Urinary bladder (tissue), 3 donors: ENCODE measurements at regions not wholly inside any gene's neighbourhood (a gene's known extent, or its start where the extent isn't known, plus 50 kb on each side); places are given as distances from the start of the nearest gene placed in this dataset.

Source experiments
- DNase-seq: peaks from one replicate; pipeline ENCODE4 v3.0.0-alpha.2; 2015; ENCODE audit errors: extremely low spot score
- H3K27ac ChIP-seq: one replicate; pipeline ENCODE4 v1.5.1; 2013; ENCODE audit warnings: low read depth, mild to moderate bottlenecking, moderate library complexity
- H3K36me3 ChIP-seq: one replicate; pipeline ENCODE4 v1.6.1; 2013; ENCODE audit warnings: mild to moderate bottlenecking, moderate library complexity; ENCODE audit not compliant: insufficient read depth
- H3K4me1 ChIP-seq: one replicate; pipeline ENCODE4 v1.6.1; 2013; ENCODE audit warnings: mild to moderate bottlenecking, moderate library complexity; ENCODE audit not compliant: insufficient read depth
- H3K4me3 ChIP-seq: one replicate; pipeline ENCODE4 v1.5.1; 2013; ENCODE audit warnings: low read depth, low read length
- WGBS: extraction: QIAGEN DNeasy Blood & Tissue Kit; methylation state at CpG from one replicate; pipeline ENCODE4 v1.1.7; 2013; 5-methylcytosine and 5-hydroxymethylcytosine counted together
- donor health status: healthy with polysubstance abuse.
- donor health status: healthy.

DNA sequence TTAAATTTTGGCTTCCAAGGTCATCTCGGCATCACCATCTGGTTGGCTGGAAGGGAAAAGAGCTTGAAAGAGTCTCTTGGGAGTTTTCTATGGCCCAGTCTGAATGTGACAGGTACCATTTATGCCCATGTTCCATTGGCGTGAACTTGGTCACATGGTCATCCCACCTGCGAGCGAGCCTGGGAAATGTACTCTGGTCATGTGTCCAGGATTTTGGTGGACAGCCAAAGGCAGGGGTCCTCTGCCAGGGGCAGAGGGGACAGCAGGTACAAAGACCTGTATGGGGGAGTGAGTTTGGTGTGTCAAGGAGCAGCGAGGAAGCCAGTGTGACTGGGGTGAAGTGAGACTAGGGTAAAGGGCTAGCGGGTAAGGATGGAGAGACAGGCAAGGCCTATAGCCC is 112.6 kb downstream of the CDC5L start:
- no peaks in the 10 kb centered on the region for H3K4me1 ChIP-seq
- no peak overlapping the region for H3K27ac ChIP-seq
- 94% methylated on average over 6 of the region's 6 CpGs for WGBS
- DNase-seq, result no peak
- H3K4me3 ChIP-seq, result no peak overlapping the region
- H3K36me3 ChIP-seq, result no peaks in the 10 kb centered on the region

DNA sequence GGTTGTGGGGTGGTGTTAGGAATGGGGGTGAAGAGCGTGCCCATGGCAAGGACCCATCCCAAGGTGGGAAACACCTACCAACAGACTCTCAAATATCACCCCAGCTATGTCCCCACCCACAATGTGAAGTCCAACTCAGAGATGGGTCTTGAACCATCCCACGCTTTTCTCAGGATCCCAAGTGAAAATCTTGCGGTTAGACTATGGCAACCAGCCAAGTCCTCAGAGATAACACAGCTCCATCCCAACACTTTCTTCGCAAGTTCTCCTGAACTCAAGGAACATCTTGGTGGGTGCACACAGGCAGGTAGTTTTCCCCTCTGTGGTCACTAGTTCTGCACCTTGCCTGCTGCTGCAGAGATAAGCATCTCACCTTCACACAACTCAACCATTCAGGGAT is 116.0 kb downstream of the CDC5L start:
- no peak for DNase-seq
- Histone ChIP-seq H3K27ac (no peak overlapping the region), H3K36me3 (no peaks in the 10 kb centered on the region), H3K4me3 (no peak overlapping the region), H3K4me1 (no peaks in the 10 kb centered on the region)
- WGBS, result 87% methylated on average over 4 of the region's 4 CpGs

DNA sequence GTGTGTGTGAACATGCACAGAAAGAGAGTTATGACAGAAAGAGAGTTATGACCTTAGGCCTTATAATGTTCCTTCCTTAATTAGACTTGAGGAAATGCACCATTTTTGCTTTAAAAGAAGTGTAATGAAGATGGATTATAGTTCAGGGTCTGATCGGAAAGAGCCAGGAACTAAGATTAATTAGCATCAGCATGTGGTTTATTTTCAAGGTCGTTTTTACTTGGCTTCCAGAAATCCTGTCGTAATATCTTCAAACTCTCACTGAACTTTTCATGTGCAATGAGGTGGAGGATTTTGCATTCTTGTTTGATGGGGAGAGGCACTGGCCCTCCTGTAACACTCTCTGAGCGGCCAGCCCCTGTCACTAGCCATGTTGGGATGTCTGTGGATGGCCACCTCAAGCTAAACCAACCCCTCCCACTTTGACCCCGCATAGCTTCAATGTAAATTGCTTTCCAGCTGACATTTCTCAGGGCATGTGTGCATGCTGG is 116.8 kb downstream of the CDC5L start:
- H3K36me3 ChIP-seq, result no peaks in the 10 kb centered on the region
- 46% methylated on average over 5 of the region's 5 CpGs for WGBS
- no peak overlapping the region for H3K4me3 ChIP-seq
- no peak overlapping the region for H3K27ac ChIP-seq
- DNase-seq, result no peak
- no peaks in the 10 kb centered on the region for H3K4me1 ChIP-seq

DNA sequence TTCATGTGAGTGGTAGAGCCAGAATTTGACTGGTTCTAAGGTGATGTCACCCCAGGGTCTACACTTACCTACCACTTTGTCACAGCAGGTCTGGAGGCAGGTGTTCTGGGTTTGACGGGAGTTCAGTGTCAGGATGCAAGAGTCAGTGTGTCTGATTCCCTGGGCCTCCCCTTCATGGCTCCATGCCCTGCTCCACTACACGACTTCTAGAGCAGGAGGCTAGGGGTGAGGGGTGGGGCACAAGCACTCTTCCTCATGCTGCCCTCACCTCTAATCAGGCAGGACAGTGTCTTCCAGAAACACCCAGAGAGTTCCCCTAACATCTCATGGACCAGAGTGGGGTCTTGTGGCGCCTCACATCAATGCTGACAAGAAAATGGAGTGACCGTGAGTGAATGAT is 118.2 kb downstream of the CDC5L start:
- WGBS, result 77% methylated on average over 4 of the region's 4 CpGs

DNA sequence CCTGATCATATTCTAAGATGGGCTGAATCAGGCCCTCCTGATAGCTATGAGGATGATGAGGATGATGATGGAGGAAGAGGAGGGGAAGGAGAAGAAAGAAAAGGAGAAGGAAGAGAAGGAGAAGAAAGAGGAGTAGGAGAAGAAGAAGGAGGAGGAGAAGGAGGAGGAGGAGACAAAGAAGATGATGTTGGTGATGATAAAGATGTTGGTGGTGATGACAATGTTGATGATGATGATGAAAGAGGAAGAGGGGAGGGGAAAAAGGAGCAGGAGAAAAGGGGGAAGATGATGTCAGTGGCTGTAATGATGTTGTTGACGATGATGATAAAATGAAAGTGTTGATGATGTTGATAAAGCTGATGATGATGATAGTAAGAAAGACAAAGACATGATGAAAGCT is 119.5 kb downstream of the CDC5L start:
- H3K27ac ChIP-seq, result no peak overlapping the region
- 93% methylated on average over 1 of the region's 1 CpG for WGBS
- no peaks in the 10 kb centered on the region for H3K4me1 ChIP-seq
- no peak overlapping the region for H3K4me3 ChIP-seq
- no peaks in the 10 kb centered on the region for H3K36me3 ChIP-seq
- DNase-seq, result no peak

More for the DNA sequence above, 118.2 kb downstream of the CDC5L start:
- Histone ChIP-seq H3K27ac (no peak overlapping the region), H3K36me3 (no peaks in the 10 kb centered on the region), H3K4me3 (no peak overlapping the region), H3K4me1 (no peaks in the 10 kb centered on the region)
- no peak for DNase-seq

DNA sequence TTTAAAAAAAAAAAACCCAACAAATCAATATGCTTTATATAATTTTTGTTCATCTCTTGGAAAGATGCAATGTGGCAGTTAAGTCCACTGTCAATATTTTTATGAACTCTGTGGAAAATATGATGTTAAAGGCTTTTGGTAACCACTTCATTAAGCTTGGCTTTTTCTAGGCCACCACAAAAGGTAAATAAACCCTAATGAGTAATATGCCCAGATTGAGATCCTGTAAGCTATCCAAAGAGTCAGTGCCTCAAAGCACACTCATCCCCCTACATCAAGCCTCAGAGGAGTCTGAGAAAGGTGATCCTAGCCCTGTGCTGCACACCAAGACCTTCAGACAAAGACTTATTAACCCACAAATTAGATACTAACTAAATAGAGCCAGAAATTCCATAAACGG is 121.1 kb downstream of the CDC5L start:
- DNase-seq, result no peak
- 78% methylated on average over 1 of the region's 1 CpG for WGBS
- no peaks in the 10 kb centered on the region for H3K4me1 ChIP-seq

DNA sequence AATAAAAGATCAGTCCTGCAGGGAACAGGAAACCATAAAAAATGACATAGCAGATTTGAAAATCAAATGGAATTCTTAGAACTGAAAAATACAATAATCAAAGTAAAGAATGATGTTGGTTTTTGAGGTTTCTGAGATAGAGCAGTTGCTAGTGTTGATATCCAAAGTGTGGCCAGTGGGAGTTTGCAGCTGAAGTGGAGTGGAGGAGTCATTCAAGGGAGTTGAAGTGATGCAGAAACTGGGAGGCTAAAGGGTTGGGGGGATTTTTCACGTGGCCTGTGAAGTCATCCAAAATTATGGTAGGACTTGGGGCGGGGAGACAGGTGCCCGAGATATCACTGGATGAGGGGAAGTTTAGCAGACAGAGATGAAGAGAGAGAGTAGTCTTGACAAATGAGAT is 123.6 kb downstream of the CDC5L start:
- WGBS, result 63% methylated on average over 3 of the region's 3 CpGs
- DNase-seq, result no peak
- Histone ChIP-seq H3K27ac (no peak overlapping the region), H3K36me3 (no peaks in the 10 kb centered on the region), H3K4me3 (no peak overlapping the region), H3K4me1 (no peaks in the 10 kb centered on the region)

More for the DNA sequence above, 121.1 kb downstream of the CDC5L start:
- H3K36me3 ChIP-seq, result no peaks in the 10 kb centered on the region
- H3K4me3 ChIP-seq, result no peak overlapping the region
- no peak overlapping the region for H3K27ac ChIP-seq

DNA sequence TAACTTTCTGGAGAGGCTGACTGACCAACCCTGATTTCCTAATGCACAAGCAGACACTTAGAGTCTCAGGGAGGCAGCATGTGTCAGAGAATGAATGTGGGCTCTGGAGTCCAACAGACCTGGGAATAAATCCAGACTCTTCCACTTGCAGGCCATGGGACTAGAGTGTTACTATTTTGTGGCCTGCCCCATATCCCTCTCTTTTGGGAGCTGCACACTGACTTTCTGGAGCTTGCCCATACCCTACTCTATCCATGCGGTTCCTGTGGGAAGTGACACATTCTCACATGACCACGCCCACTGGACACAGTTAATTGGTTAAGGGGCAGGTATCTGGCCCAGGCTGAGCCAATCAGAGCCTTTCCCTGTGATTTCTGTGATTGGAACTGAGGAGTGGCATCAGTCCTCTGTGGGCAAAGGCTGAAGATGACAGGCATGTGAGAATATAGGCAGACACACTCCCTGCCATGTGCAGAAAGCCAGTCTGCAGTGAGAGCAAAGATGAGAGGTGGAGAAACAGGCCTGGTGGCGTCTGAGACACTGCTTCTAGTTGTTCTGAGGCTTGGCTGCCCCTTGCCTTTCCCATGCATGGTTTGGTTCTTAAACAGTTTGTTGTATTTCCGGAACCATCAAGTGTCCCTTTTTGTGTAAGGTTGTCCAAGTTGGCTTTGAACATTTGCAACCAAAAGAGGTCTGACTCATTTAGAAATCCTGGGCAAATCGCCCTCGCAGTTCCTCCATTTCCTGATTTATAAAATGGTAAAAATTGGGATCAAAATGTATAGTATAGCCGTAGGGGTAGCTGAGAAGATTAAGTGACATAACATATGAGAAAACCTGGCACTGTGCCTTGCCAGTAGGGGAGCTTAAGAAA is 125.6 kb downstream of the CDC5L start:
- no peak for DNase-seq
- WGBS, result 77% methylated on average over 7 of the region's 7 CpGs
- no peak overlapping the region for H3K4me3 ChIP-seq
- H3K4me1 ChIP-seq, result no peaks in the 10 kb centered on the region
- no peaks in the 10 kb centered on the region for H3K36me3 ChIP-seq
- no peak overlapping the region for H3K27ac ChIP-seq

DNA sequence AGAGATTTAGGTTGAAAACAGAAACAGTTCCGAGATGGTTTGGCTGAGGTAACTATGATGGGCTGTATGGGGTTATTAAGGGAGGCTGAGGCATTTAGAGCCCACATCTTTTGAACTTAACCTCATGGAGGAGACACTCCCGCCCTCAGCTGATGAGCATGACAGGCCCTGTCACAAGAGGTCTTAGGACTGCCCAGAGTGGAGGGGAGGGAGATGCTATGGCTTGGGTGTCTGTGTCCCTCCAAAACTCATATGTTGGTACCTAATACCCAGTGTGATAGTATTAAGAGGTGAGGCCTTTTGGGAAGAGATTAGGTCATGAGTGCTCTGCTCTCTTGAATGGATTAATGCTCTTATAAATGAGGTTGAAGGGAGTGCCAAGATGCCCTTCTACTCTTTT is 126.6 kb downstream of the CDC5L start:
- H3K27ac ChIP-seq, result no peak overlapping the region
- DNase-seq, result no peak
- H3K4me1 ChIP-seq, result no peaks in the 10 kb centered on the region
- 95% methylated on average over 2 of the region's 2 CpGs for WGBS
- no peak overlapping the region for H3K4me3 ChIP-seq
- H3K36me3 ChIP-seq, result no peaks in the 10 kb centered on the region

DNA sequence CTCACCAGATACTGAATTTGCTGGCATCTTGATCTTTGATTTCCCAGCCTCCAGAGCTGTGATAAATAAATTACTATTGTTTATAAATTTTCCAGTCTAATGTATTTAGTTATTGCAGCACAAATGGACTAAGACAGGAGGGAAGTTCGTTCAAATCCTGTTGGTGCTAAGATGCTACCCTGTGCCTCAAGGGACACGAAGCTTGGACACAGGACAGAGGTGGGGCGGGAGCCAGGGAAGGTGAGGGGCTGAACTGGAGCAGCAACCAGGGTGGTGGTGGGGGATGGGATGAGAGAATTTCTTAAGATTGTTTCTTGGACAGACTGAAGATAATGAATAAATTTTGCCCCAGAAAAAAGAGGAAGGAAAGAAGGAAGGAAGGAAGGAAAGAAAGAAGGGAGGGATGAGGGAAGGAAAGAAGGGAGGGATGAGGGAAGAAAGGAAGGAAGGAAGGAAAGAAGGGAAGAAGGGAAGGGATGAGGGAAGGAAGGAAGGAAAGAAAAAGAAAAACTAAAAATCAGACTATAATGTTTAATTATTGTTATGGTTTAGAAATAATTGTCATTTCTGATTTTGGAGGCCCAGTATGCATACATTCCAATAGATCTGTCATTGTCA is 127.2 kb downstream of the CDC5L start:
- no peak overlapping the region for H3K27ac ChIP-seq
- no peak for DNase-seq
- WGBS, result 89% methylated on average over 3 of the region's 3 CpGs
- H3K4me3 ChIP-seq, result no peak overlapping the region
- H3K4me1 ChIP-seq, result no peaks in the 10 kb centered on the region
- H3K36me3 ChIP-seq, result no peaks in the 10 kb centered on the region

DNA sequence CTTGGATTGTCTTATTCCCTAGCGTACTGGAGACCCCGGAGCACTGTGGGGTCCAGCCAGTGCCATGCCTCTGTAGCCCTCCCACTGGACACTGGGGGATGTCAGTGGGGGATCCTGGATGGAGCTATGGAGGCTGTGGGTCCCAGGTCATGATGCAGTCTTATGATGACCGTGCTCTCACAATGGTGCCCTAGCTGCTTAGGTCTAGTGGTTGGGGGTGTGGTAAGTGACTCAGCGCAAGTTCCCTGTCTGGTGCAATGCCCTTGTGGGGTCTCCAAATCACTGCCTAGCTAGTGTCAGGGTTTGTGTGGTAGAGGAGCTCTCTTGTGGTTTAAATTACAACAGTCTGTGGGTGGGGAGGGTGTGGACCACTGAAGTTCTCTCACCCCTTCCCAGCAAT is 135.4 kb downstream of the CDC5L start:
- no peaks in the 10 kb centered on the region for H3K4me1 ChIP-seq
- H3K4me3 ChIP-seq, result no peak overlapping the region
- H3K36me3 ChIP-seq, result no peaks in the 10 kb centered on the region
- WGBS, result 94% methylated on average over 4 of the region's 4 CpGs
- DNase-seq, result no peak
- H3K27ac ChIP-seq, result no peak overlapping the region

DNA sequence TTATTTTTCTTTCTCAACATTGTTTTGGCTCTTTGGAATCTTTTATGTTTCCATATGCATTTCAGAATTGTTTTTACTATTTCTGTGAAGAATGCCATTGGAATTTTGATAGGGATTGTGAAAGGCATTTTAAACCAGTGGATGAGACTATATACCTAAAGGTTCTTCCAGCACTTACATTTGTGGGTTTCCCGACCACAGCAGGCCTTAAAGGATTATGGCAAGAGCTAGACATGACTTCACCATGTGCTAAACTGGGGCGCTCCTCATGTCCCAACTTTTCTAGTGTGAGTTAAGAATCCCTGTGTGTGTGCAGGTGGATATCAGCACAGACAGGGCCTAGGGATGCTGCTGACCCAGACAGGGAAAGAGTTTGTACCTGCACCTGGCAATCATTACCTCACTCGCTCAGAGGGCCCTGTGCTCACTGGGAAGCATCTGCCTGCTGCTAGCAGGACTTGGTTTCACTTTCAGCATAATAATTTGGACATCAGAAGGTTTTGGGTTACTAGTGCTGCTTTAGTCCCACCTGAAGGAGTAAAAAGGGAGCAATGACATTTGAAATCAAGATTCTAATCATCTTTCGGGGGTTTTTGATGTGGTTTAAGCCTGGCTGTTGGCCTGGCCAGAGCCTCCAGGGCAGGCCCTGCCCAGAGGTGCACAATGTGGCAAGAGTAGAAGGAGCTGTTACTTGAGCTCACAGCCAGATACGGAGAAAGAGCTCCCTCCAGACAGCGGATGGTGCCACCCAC is 137.1 kb downstream of the CDC5L start:
- no peak for DNase-seq
- Histone ChIP-seq H3K4me3 (no peak overlapping the region), H3K4me1 (no peaks in the 10 kb centered on the region), H3K27ac (no peak overlapping the region), H3K36me3 (no peaks in the 10 kb centered on the region)
- WGBS, result 91% methylated on average over 6 of the region's 6 CpGs

DNA sequence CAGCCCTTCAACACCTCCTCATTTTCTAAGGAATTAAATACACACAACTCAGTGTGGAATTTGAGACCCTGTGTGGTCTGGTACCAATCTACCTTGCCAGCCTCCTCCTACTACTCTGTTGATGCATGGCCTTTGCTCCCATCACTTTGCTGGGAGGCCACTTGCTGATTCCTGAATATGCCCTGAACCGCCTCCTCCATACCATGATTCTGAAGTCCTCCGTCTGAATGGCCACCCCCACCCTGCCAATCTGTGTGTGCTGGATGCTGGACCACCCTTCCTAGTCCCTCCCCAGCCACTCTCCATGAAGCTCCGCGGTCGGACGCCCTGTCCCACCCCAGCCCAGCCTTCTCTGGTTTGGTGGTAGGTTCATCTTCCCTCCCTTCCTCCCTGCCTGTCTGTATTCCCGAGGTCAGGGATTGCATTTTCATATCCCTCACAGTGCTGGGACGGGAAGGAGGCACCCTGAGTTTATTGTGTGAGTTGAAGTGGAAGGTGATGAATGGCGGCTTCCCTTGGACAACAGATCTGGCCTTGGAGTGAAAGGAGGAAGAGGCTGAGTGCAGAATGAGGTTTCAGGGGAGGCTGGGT is 138.3 kb downstream of the CDC5L start:
- no peak overlapping the region for H3K27ac ChIP-seq
- no peak for DNase-seq
- WGBS, result 93% methylated on average over 9 of the region's 9 CpGs

More for the DNA sequence above, 138.3 kb downstream of the CDC5L start:
- Histone ChIP-seq H3K4me1 (no peaks in the 10 kb centered on the region), H3K36me3 (no peaks in the 10 kb centered on the region), H3K4me3 (no peak overlapping the region)
